ENCODE measurements at regions not wholly inside any gene's neighbourhood (a gene's known extent, or its start where the extent isn't known, plus 50 kb on each side); places are given as distances from the start of the nearest gene placed in this dataset.
A peak's percentile ranks its signal among the peaks of the same experiment; 100 is the strongest.
"Not testable (repeated sequence)": the region's sequence is repeated elsewhere in the genome, so short reads cannot be mapped to it uniquely, and the experiment has no call there.

GRCh38 chr22:22125579-22126468 lies 118.8 kb upstream of the VPREB1 start:
- in situ Hi-C loops (cut with HindIII; ENCODE audit: low pct_ligation_motif_present, low pct_unique_long_range_greater_than_20kb, low sequenced_read_pairs) = no loop called here
- DNase-seq = no peak

DNA sequence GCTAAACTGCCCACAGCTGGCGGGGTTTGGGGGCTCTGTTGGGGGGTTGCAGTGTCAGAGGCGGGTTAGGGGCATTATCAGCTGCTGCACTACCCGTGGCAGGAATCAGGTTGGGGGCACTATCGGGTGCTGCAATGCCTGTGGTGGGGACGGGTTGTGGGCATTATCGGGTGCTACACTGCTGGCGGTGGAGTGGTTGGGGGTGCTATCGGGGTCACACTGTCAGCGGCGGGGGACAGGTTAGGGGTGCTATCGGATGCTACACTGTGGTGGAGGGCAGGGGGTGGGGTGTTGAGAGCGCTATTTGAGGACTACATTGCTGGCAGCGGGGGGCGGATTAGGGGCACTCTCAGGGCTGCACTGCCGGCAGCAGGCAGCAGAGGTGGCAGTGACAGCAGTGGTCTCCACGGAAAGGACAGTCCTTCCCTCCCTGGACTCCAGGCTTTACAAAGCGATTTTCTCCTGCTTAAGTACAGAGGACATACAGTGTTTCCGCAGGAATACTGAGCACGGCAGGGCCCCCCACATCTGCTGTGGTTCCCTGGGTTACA lies 119.5 kb upstream of the VPREB1 start:
- no peak for DNase-seq
- in situ Hi-C loops (cut with HindIII; ENCODE audit: low pct_ligation_motif_present, low pct_unique_long_range_greater_than_20kb, low sequenced_read_pairs) = no loop called here

DNA sequence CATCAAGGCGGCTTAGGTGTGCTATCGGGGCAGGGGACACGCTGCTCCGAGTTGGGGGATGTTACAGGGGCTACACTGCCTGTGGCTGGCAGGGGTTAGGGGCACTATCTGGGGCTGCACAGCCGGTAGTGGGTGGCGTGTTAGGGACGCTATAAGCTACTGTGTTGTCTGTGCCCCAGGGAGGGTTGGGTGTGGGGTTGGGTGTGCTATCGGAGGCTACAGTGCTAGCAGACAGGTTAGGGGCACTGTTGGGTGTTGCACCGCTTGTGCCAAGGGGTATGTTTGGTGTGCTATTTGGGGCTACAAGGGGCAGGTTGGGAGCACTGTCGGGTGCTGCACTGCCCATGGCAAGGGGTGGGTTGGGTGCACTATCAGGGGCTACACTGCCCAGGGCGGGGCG lies 120.2 kb upstream of the VPREB1 start:
- in situ Hi-C loops (cut with HindIII; ENCODE audit: low pct_ligation_motif_present, low pct_unique_long_range_greater_than_20kb, low sequenced_read_pairs) = no loop called here
- no peak for DNase-seq

DNA sequence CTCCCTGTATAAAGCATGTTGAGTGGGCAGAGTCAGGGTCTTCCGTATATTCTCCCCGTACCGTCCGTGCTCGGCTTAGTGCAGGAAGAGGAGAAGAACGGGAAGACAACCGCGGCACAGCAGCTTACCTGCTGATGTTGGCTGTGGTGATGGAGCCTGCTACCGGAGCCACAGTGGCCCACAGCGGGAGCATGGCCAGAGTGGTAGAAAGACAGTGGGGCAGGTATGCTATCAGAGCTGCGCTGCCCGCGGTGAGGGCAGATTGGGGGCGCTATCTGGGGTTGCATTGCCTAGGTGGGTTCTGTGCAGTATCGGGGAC lies 120.7 kb upstream of the VPREB1 start:
- in situ Hi-C loops (cut with HindIII; ENCODE audit: low pct_ligation_motif_present, low pct_unique_long_range_greater_than_20kb, low sequenced_read_pairs) = no loop called here
- no peak for DNase-seq

DNA sequence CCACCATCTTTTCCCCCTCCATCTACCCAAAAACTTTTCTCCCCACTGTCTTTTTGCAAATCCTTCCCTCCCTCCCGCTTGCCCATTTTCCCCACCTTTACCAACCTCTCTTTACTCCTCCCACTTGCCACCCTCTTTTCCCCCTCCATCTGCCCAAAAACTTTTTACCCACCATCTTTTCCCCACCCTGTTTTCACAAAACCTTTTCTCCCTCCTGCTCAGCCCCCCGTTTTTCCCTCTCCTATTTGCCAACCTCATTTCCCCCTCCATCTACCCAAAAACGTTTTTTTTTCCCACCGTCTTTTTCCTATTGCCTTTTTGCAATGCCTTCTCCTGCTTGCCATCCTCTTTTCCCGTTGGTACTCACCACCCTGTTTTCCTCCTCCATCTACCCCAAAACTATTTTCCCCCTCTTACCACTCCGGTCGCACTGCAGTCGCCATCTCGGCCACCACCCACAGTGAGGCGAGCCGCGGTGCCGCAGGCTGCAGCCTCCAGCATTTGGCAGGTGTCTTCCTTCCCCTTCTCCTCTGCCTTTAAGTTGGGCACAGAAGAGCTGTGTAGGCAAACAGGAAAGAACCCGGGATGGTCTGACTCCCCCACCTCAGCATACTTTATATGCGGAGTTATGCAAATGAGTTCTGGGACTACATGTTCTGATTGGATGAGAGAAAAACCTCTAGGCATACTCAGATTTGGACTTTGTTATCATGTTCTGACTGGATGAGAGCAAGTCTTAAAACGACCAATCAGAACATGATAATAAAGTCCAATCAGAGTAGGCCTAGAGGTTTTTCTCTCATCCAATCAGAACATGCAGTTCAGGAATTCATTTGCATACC lies 121.2 kb upstream of the VPREB1 start:
- no peak for DNase-seq
- in situ Hi-C loops (cut with HindIII; ENCODE audit: low pct_ligation_motif_present, low pct_unique_long_range_greater_than_20kb, low sequenced_read_pairs) = no loop called here

DNA sequence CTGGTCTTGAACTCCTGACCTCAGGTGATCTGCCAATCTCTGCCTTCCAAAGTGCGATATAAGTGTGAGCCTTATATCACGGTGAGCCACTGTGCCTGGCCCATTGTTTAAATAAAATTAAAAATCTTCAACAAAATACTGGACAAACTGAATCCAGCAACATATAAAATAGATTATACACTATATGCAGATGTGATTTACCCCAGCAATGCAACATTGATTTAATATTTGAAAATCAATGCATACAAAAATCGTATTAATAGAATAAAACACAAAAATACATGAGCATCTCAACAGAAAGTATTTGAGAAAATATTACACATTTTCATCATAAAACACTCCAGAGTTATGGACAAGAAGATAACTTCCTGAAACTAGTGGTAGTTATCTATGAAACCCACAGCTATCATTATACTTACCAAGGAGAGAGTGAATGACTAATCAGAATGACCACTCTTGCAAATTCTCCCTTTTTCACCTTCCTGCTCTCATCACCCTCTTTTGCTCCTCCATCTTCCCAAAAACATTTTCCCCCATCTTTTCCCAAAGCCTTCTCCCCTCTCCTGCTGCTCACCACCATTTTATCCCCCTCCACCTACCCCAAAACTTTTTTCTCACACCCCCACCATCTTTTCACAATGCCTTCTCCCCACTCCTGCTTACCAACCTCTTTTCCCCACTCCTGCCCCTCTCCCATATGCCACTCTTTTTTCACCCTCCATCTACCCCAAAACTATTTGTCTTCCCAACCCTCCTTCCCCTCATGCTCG lies 122.1 kb upstream of the VPREB1 start:
- DNase-seq = no peak
- in situ Hi-C loops (cut with HindIII; ENCODE audit: low pct_ligation_motif_present, low pct_unique_long_range_greater_than_20kb, low sequenced_read_pairs) = no loop called here

- no peak for DNase-seq
- in situ Hi-C loops (cut with HindIII; ENCODE audit: low pct_ligation_motif_present, low pct_unique_long_range_greater_than_20kb, low sequenced_read_pairs) = no loop called here
Observed at GRCh38 chr22:22121445-22121844, 123.1 kb upstream of the VPREB1 start.

DNA sequence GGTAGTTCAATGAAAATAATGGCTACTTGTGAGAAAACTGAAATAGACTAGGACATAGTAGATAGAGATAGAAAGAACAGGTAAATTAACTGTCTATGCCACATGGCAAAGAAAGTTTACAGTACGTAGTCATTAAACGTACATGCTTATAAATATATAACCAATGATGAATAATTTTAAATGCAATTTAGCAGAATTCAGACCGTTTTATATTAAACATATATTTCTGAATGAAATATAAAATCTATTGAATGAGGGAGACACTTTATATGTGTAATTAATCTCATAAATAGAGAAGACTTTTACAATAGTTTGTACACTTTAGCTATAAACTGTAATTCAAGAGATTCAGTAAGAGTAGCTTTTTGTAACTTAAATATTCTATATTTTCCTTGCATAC lies 124.4 kb upstream of the VPREB1 start:
- no peak for DNase-seq
- in situ Hi-C loops (cut with HindIII; ENCODE audit: low pct_ligation_motif_present, low pct_unique_long_range_greater_than_20kb, low sequenced_read_pairs) = no loop called here

DNA sequence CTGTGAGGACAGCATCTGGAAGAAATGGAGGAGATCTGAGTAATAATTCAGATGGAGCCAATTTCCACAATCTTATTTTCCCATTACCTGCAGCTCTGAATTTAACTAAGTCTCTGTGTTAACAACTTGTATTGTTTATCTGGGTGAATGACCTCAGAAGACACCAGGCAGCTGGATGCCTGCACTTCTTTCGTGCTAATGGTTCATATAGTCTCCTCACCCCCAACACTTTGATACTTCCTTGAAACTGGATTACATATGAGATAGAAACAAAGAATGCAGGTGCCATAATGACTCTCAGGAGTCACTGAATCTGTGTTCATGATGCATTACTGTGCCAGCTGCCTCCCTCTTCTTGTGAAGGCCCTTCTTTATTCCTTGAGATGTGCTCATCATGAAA lies 125.6 kb upstream of the VPREB1 start:
- in situ Hi-C loops (cut with HindIII; ENCODE audit: low pct_ligation_motif_present, low pct_unique_long_range_greater_than_20kb, low sequenced_read_pairs) = no loop called here
- no peak for DNase-seq

DNA sequence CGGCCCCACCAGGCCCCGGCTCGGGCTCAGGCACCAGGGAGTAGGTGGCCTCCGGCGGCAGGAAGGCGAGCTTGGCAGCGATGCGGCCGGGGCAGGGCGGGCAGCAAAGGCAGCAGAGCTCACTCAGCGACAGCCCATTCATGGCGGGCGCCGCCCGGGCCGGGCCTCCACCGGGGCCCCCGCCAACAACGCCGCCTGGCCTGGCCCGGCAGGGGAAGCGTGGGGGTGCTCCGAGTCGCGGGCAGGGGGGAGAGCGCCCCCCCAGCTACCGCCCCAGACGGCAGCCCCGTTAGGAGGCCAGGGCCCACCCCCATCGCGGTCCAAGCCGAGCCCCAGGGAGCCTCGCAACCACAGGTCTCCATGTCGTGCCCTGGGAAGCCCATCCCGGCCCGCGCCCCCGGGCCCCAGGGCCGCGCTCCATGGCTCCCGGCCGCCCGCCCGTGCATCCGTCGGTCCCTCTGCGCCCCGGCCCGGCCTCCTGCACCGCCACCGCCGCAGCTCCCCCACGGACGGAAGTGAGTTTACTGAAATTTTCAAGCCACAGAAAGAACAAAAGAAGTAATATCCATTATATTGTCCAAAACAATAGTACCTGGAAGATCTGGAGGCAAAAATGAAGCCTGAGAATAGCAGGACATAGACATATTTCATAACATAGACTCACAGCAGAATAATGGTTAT lies 126.6 kb upstream of the VPREB1 start:
- in situ Hi-C loops (cut with HindIII; ENCODE audit: low pct_ligation_motif_present, low pct_unique_long_range_greater_than_20kb, low sequenced_read_pairs); DNase-seq: not testable (repeated sequence)

- DNase-seq; in situ Hi-C loops (cut with HindIII; ENCODE audit: low pct_ligation_motif_present, low pct_unique_long_range_greater_than_20kb, low sequenced_read_pairs): not testable (repeated sequence)
Observed at GRCh38 chr22:22116997-22117770, 127.4 kb upstream of the VPREB1 start.

GRCh38 chr22:22113701-22114100 lies 130.9 kb upstream of the VPREB1 start:
- no peak for DNase-seq
- in situ Hi-C loops (cut with HindIII; ENCODE audit: low pct_ligation_motif_present, low pct_unique_long_range_greater_than_20kb, low sequenced_read_pairs) = no loop called here

GRCh38 chr22:22112533-22113294 lies 130.1 kb upstream of the TOP3B start:
- DNase-seq = no peak
- in situ Hi-C loops (cut with HindIII; ENCODE audit: low pct_ligation_motif_present, low pct_unique_long_range_greater_than_20kb, low sequenced_read_pairs) = no loop called here

- in situ Hi-C loops (cut with HindIII; ENCODE audit: low pct_ligation_motif_present, low pct_unique_long_range_greater_than_20kb, low sequenced_read_pairs) = no loop called here
- DNase-seq = no peak
Observed at GRCh38 chr22:22111983-22112382, 129.4 kb upstream of the TOP3B start.

- in situ Hi-C loops (cut with HindIII; ENCODE audit: low pct_ligation_motif_present, low pct_unique_long_range_greater_than_20kb, low sequenced_read_pairs) = no loop called here
- DNase-seq = peak; percentile 74
Observed at GRCh38 chr22:22111267-22111751, 128.7 kb upstream of the TOP3B start.

- in situ Hi-C loops (cut with HindIII; ENCODE audit: low pct_ligation_motif_present, low pct_unique_long_range_greater_than_20kb, low sequenced_read_pairs) = no loop called here
- peak; percentile 88 for DNase-seq
Observed at GRCh38 chr22:22110548-22111266, 128.1 kb upstream of the TOP3B start.

Measured in ACHN (cell line).